Mammary epithelial cell (primary cell): ENCODE measurements at regions not wholly inside any gene's neighbourhood (a gene's known extent, or its start where the extent isn't known, plus 50 kb on each side); places are given as distances from the start of the nearest gene placed in this dataset.

Source experiments
- CTCF ChIP-seq, 2 donors: IDR thresholded peaks in 1 of 2; conservative IDR thresholded peaks in 1 of 2; 2 replicates each; pipeline ENCODE4 v1.5.1; 2011 to 2012; ENCODE audit warnings: inconsistent platforms in 2 of 2, low read length in 2 of 2, mild to moderate bottlenecking in 2 of 2, control low read depth in 1 of 2, low read depth in 1 of 2; ENCODE audit not compliant: insufficient read depth in 1 of 2; ENCODE audit errors: extremely low read depth in 1 of 2
- EZH2 ChIP-seq: IDR thresholded peaks from 2 replicates; pipeline ENCODE4 v1.6.1; 2012; ENCODE audit warnings: low read length, inconsistent platforms, borderline replicate concordance

- TF ChIP-seq CTCF (conservative IDR thresholded peaks at IDR 0.05 in 1 of 2, IDR thresholded peaks at IDR 0.05 in 1 of 2; ENCODE audit: extremely low read depth in 1 of 2, insufficient read depth in 1 of 2, low read depth in 1 of 2, low read length in 2 of 2) = no peak
- no peak for TF ChIP-seq EZH2
Observed at GRCh38 chr1:29525941-29526340, 289.6 kb downstream of the PTPRU start.
